DMS79 treated with DMSO at 0.1 percent for 48 hours (cell line): ENCODE measurements at regions not wholly inside any gene's neighbourhood (a gene's known extent, or its start where the extent isn't known, plus 50 kb on each side); places are given as distances from the start of the nearest gene placed in this dataset.

Experiments
- DNase-seq: peaks from one replicate; lab custom pipeline; 2025; lab: John Stamatoyannopoulos, UW

GRCh38 chr7:25847336-25848070 is 304.5 kb upstream of the NFE2L3 start:
- DNase-seq = no peak

GRCh38 chr7:25849500-25850184 is 302.4 kb upstream of the NFE2L3 start:
- DNase-seq = no peak

- no peak for DNase-seq
Observed at GRCh38 chr7:25850216-25850615, 301.8 kb upstream of the NFE2L3 start.

DNA sequence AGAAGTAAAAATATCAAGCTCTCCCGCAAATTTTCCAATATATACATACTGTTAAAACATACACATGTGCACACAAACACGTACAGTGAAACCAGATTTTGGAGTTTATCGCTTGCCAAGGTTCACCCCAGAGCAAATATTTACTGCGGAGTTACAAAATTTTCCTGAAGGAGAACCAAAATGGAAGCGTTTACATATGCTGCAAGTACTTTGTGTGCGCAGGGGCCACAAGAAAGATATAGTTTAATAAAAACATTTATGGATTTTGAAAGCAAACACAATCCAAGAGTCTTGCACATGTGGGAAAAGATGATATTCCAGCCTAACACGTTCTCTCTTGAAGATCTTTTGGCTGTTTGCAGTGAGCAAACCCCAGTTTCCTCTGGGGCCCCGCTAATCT is 301.3 kb upstream of the NFE2L3 start:
- DNase-seq = no peak

GRCh38 chr7:25851332-25852210 is 300.4 kb upstream of the NFE2L3 start:
- DNase-seq = peak; percentile 38

DNA sequence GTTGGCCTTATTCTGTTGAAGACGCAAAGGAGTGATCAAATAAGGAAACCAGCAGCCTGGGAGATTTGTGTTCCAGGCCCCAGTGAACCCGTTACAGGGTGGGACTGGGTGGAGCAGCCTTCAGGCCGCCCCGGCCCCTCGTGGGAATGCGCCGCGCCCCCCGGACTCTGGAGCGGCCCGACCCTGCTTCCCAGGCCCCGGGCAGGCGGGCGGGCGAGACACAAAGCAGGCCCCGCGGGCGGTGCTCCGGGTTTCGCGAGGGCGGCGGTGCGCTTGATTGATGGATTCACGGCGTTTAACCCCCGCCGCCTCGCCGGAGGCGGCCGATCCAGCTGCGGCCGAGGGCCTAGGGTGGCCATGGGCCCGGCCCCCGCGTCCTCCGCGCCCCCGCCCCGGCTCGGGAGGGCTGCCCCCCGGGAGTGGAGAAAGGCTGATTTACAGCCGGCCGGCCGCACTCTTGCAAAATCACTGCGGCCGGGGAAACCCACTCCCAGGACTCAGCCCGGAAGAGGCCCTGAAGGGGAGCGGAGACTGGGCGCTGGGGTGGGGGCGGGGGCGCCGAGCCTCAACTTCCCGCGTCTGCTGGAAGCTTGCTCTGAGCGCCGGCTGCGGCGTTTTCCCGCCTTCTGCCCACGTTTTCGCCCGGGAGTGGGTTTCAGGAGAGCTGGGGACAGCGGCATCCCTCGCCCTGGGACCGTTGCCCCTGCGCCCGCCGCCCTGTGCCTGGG is 299.6 kb upstream of the NFE2L3 start:
- DNase-seq = no peak

GRCh38 chr7:25852939-25853271 is 299.1 kb upstream of the NFE2L3 start:
- no peak for DNase-seq

DNA sequence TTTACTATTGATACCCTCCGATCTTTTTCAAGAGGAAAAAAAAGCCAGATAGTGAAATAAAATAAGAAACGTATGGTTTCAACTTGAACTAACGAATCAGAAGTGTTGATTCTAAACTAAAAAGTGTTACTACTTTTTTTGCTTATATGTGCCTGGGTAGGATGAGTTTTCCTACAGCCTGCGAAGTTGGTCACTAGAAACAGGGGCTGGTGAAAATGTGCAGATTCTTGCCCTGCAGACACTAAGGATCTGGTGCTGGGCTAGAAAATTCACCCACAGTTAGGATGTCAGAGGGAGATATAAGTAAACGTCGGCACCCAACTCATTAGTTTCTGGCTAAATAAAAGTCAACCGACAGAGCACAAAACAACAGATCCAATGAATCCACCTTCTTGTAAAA is 298.7 kb upstream of the NFE2L3 start:
- DNase-seq = no peak

DNA sequence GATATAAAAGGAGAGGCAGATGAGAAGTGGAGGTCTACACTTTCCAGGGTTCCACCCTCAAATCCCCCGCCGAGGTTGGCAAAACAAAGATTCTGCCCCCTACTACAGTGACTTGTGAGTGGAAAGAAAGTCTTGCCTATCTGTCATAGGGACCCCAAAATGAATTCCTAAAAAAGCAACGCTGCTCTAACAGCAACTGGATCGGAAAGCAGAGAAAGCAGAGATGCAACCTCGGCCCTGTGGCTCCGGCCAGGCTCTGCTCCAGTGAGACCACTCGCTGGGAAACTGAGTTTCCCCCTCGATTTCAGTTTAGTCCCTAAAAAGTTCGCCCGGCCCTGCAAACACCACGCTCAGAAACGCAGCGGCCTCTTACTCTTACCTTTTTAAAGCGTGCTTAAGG is 297.9 kb upstream of the NFE2L3 start:
- DNase-seq = no peak

DNA sequence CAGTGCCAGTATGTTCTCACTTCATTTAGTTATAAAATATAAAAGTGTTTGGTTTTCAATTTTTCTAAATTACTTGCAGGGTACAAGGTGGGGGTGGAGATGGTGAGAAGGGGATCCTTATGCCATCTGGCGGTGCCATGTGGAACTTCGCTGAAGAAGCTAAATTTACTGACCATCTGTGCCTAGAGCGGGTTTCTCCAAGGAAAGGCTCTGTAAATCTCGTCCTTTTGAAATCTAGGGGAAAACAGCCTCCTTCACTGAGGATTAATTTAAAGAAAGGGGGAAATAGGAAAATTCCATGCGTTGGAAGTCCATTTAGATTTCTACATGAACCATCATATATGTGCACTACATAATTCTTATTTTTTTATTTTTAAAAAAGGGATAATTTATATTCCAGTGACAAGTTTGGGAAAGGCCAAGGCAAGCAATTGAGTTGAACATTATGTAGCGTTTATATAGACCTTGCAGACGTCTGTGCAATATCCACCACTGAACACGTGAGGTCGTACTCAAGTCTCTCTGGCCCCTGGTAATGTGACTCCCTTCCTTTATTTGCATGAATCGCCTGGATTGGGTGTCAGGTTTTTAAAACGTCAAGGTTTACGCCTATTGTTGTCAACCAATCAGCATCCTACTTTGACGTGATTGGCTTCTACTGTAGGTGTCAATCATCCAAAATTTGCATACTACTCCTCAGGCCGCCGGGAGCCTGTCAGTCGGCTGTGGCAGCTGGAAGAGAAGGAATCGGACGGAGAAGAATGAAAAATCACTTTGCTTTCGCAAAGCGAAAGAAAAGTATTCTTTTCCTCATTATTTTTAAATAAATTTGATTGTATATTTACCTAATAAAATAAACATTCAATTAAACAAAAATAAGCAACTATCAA is 297.1 kb upstream of the NFE2L3 start:
- no peak for DNase-seq

GRCh38 chr7:25855854-25856782 is 295.9 kb upstream of the NFE2L3 start:
- DNase-seq = no peak

DNA sequence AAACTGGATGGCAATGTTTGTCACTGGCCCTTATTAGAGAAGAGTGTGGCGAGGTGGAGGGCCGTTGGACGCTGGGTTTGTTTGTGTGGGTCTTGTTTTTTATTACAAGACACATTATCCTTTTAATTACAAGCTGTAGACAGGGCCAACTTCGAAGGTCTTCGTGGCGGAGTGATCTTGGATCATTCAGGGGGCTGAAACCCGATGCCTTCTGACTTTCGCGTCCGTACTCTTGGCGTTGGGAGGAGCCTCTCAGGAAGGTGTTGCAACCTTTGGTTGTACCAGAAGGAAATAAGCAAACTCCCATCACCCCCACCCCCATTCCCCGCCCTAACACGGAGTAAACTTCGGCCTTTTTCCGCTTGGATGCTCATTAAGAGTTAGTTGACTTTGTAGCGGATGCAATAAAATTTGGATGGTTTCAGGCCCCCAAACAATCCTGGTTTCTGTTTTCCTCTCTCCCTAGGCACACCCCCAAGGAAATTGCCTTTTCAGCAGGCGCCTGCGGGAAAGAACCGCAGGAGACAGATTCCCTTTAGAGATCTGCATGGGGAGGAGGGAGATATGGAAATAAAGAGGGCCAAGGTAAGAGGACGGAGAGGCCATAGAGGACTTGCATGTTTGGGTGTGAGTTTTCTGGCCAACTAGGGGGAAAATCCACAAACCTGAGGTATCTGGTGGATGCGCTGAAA is 294.5 kb upstream of the NFE2L3 start:
- peak; percentile 82 for DNase-seq

DNA sequence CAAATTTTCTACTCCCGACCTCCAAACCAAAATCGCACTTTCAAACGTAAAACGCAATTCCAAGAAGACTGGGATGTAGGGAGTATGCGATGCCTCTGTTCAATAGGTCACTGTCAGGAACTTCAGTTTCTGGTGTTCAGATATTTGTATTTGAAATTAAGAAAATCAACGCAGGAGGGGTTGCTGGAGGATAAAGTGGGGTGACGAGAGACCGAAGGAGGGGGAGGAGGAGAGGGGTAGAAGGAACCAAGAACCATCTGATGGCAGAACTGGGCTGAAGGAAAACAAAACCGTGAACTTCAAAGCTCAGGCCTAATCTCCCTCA is 293.8 kb upstream of the NFE2L3 start:
- no peak for DNase-seq

DNA sequence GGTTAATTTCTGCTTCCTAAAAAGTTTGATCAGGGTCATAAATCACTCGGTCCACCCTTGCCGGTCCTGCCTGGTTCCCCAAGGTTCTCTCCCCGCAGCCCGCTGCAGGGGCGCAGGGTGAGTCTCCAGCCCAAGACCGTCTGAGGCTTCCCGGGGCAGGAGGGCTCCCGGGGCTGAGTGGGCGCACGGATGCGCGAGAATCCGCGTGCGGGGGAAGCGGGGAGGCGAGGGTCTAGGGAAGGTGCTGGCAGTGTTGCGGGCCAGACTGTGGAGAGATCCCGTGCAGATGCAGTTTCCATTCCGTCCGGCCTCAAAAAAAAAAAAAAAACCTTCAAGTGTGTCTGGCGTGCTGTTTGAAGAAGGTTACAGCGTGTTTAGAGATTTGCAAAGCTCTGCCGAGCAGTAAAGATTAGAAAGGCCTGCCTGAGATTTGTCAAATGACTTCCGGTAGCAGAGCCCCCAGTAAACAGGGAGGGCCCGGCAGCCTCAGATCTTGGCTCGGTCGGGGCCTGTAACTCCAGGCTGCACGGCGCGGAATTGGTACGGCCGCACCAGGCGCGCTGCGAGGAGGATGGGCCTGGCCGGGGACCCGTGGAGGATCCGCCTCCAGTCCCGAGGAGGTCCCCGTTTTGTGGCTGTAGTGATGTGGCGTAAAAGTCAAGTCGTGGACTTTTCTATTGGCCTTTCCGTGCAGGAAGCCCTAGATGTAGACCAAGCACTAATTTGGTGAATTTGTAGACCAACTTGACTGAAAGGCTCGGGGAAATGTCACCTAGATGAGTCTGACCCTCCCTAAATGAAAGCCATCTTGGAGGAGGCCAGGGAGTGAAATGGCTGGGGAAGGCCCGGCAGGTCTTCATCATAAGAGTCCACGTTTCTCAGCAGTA is 293.2 kb upstream of the NFE2L3 start:
- DNase-seq = no peak

DNA sequence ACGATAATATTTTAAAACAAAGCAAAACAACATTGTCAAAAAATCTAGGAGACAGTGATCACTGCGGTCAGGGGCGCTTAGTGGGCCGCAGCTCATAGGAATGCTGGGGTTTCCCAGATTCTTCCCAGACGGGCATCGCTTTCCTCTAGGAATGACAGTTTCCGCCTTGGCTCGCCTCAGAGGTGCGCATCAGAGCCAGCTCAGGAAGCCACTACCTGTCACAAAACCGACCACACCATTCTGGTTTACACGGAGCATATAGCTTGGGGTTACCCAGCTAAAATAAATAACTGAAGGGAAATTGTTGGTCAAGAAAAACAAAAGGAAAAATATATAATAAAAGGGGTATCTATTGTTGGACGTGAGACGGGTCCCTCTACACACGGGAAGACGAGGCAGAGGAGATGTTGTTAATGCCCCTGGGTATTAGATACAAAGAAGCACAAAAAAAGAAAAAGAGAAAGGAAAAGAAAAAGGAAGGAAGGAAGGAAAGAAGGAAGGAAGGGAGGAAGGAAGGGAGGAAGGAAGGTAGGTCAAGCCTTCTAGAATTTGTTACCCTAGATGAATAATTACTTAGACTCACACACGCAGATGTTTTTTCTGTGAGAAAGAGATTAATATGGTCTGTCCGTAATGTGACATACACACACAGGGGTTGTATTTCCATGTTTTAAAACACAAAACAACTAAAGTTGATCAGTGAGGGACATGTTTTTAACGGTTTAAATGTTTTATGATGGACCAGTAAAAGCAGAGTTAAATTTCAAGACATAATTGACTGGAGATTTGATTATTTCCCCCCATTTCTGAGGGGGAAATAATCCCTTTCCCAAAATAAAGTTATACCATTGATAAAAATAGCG is 292.4 kb upstream of the NFE2L3 start:
- DNase-seq = no peak

DNA sequence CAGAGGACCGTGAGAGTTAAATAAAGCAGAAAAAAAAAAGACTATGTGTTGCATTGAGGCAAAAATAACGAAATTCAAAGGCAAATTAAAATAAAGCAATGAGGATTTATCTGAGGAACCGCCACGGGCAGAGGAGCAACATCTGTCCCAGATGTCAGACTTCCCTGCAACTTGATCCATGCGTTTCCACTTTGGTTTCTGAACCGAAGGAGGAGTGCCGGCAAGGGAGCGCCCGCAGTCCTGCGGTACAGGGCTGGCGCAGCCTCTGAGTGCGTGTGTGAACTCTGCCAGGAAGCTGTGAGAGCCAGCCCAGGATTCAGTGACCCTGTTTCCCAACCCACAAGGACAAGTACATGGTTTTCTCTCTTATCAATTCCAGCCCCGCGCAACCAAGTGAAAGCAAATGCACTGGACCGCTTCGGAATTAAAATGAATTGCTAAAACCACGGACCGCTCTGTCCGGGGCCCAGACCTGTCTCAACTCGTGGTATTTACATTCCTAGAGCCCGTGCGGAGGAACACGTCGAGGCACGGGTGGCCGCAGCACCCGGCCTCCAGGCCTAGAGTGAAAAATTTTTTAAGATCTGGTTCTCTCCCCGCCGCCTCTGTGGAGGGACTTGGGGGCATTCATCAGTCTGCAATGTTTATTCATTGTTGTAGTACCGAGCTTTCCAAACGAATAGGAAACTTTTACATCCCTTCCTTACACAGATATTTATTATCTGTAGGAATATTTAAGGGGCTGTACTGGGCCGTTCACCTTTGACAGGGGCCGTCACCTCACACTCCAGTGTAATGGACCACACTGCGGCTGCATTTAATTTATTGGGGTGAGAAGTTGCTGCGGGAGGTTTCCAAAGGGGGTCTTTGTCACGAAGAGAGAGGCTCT is 291.5 kb upstream of the NFE2L3 start:
- DNase-seq = peak; percentile 26

GRCh38 chr7:25861164-25861496 is 290.9 kb upstream of the NFE2L3 start:
- no peak for DNase-seq
